ENCODE measurements at regions not wholly inside any gene's neighbourhood (a gene's known extent, or its start where the extent isn't known, plus 50 kb on each side); places are given as distances from the start of the nearest gene placed in this dataset.

DNA sequence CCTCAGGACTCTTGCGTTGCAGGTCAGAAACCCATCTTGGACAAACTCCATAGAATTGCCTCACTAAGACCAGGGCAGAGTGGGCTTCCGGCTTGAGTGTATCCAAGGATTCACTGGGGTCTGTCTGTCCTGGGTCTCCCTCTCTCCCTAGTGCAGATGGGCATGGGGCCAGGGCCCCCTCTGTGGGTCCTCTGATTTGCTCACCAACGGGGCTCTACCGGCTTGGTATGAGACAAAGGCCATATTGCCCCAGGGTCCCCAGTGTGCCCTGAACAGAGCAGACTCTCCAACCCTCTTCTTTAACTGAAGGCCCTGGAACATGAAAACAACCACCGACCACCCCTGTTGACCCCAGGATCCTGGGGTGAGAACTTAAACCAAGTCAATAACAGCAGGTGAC, 68.2 kb upstream of the CHST15 start:
- ATAC-seq = no peak
- intact Hi-C loops (cut with DNase I) = no loop called here
- Histone ChIP-seq H3K36me3 (no peaks in the 10 kb centered on the region), H3K9me3 (no peaks in the 10 kb centered on the region), H3K27ac (no peak overlapping the region), H3K4me3 (no peak overlapping the region), H3K27me3 (no peaks in the 10 kb centered on the region), H3K4me1 (peaks cover 0 to 2% (median 0%) of the 10 kb centered on the region in 4 donors)
- DNase-seq = no peak
- WGBS (ENCODE audit: insufficient coverage, low coverage, low lambda C conversion rate, missing lambda C conversion rate) = 11% methylated on average over 2 of the region's 5 CpGs
- no peak for TF ChIP-seq POLR2A (IDR thresholded peaks at IDR 0.05)
- no peak for TF ChIP-seq CTCF (IDR thresholded peaks at IDR 0.05)

- peak in 1 of 3 donors; percentile 12 for DNase-seq
- TF ChIP-seq CTCF (IDR thresholded peaks at IDR 0.05) = no peak
- TF ChIP-seq POLR2A (IDR thresholded peaks at IDR 0.05) = no peak
- WGBS (ENCODE audit: insufficient coverage, low coverage, low lambda C conversion rate, missing lambda C conversion rate) = 46% methylated on average over 9 of the region's 13 CpGs
- H3K36me3 ChIP-seq = no peaks in the 10 kb centered on the region
- no peaks in the 10 kb centered on the region for H3K27me3 ChIP-seq
- H3K4me3 ChIP-seq = no peak overlapping the region
- H3K4me1 ChIP-seq = peaks cover 0 to 8% (median 0%) of the 10 kb centered on the region in 4 donors
- no peak for ATAC-seq
- intact Hi-C loops (cut with DNase I) = no loop called here
- no peaks in the 10 kb centered on the region for H3K9me3 ChIP-seq
- H3K27ac ChIP-seq = no peak overlapping the region
Measured at GRCh38 chr10:124160943-124161582, 67.7 kb upstream of the CHST15 start.

DNA sequence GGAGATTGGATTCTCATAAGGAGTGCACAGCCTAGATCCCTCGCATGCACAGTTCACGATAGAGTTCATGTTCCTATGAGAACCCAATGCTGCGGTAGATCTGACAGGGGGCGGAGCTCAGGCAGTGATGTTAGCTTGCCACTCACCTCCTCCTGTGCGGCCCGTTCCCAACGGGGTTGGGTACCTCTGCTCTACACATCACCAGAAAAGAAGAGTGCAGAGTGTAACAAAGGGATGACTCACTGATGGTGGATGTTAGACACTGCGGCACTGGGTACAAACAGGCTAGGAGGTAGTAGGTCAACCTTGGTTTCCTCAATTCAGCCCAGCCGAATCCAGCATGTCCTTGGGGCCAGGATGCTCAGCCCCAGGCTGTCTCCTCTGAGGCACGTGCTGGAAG, 66.8 kb upstream of the CHST15 start:
- 45% methylated on average over 2 of the region's 10 CpGs for WGBS (ENCODE audit: insufficient coverage, low coverage, low lambda C conversion rate, missing lambda C conversion rate)
- no peaks in the 10 kb centered on the region for H3K36me3 ChIP-seq
- intact Hi-C loops (cut with DNase I) = no loop called here
- H3K27ac ChIP-seq = no peak overlapping the region
- peaks cover 0 to 10% (median 0%) of the 10 kb centered on the region in 4 donors for H3K4me1 ChIP-seq
- H3K4me3 ChIP-seq = no peak overlapping the region
- H3K9me3 ChIP-seq = no peaks in the 10 kb centered on the region
- TF ChIP-seq POLR2A (IDR thresholded peaks at IDR 0.05) = no peak
- TF ChIP-seq CTCF (IDR thresholded peaks at IDR 0.05) = no peak
- DNase-seq (no peak), ATAC-seq (no peak)
- no peaks in the 10 kb centered on the region for H3K27me3 ChIP-seq

GRCh38 chr10:124159153-124159552, 65.8 kb upstream of the CHST15 start:
- H3K27ac ChIP-seq = no peak overlapping the region
- 44% methylated on average over 4 of the region's 5 CpGs for WGBS (ENCODE audit: insufficient coverage, low coverage, low lambda C conversion rate, missing lambda C conversion rate)
- no peak overlapping the region for H3K4me3 ChIP-seq
- DNase-seq (no peak), ATAC-seq (no peak)
- TF ChIP-seq POLR2A (IDR thresholded peaks at IDR 0.05) (no peak), CTCF (IDR thresholded peaks at IDR 0.05) (no peak)
- no peaks in the 10 kb centered on the region for H3K36me3 ChIP-seq
- intact Hi-C loops (cut with DNase I) = no loop called here
- no peaks in the 10 kb centered on the region for H3K27me3 ChIP-seq
- H3K9me3 ChIP-seq = no peaks in the 10 kb centered on the region
- peaks cover 0 to 10% (median 0%) of the 10 kb centered on the region in 4 donors for H3K4me1 ChIP-seq
